ENCODE measurements at regions not wholly inside any gene's neighbourhood (a gene's known extent, or its start where the extent isn't known, plus 50 kb on each side); places are given as distances from the start of the nearest gene placed in this dataset.

DNA sequence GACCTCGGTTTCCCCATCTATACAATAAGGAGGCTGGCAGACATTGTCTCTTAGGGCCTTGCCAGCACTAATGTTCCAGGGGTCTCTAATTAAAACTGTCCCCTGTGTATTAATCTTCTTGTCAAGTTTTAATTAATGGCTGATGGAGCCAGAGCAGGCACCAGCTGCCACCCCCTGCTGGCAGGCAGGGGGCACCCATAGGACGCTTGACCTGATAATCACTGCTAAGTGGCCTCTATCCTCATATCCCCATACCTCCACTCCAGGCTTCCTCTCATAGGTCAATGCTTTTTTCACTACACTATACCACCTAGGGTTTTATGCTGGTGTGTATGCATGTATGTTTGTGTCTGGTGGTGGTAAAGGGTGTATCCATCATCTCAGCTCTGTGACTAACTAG lies 89.4 kb downstream of the EFNB1 start:
- Histone ChIP-seq H3K27me3 (replicated peaks; ENCODE audit: control insufficient read depth, insufficient read depth, low read length, poor library complexity, severe bottlenecking) (no peaks in the 10 kb centered on the region), H3K4me1 (ENCODE audit: control insufficient read depth, insufficient read depth, low read length, poor library complexity, severe bottlenecking) (no peaks in the 10 kb centered on the region), H3K4me3 (ENCODE audit: insufficient read depth, low read depth, low read length, poor library complexity, severe bottlenecking) (no peak overlapping the region), H3K9me3 (ENCODE audit: control insufficient read depth, low read length) (no peaks in the 10 kb centered on the region), H3K36me3 (ENCODE audit: control insufficient read depth, insufficient read depth, low read length) (no peaks in the 10 kb centered on the region), H3K27ac (ENCODE audit: insufficient read depth, low read length, poor library complexity, severe bottlenecking) (no peak overlapping the region)
- DNase-seq = no peak

DNA sequence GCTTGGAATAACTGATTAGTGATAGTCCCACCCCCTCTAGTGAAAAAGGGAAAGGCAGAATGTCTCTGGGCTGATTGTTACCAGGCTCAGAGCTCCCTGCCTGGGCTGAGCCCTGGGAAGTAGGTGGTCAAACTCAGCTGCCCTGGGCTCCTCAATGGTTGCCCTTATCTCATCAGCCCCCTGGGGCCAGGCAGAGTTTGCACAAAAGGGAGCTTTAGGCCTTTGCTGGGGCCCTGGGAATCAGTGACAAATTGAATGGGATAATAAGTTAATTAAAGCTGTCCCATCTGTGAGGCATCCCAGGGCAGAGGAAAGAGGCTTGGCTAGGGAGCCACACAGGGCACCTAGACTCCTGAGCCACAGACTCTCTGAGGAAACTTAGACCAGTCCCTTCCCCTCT lies 89.0 kb downstream of the EFNB1 start:
- H3K36me3 ChIP-seq (ENCODE audit: control insufficient read depth, insufficient read depth, low read length) = no peaks in the 10 kb centered on the region
- H3K27me3 ChIP-seq (replicated peaks; ENCODE audit: control insufficient read depth, insufficient read depth, low read length, poor library complexity, severe bottlenecking) = no peaks in the 10 kb centered on the region
- DNase-seq = no peak
- no peak overlapping the region for H3K27ac ChIP-seq (ENCODE audit: insufficient read depth, low read length, poor library complexity, severe bottlenecking)
- no peak overlapping the region for H3K4me3 ChIP-seq (ENCODE audit: insufficient read depth, low read depth, low read length, poor library complexity, severe bottlenecking)
- H3K9me3 ChIP-seq (ENCODE audit: control insufficient read depth, low read length) = no peaks in the 10 kb centered on the region
- H3K4me1 ChIP-seq (ENCODE audit: control insufficient read depth, insufficient read depth, low read length, poor library complexity, severe bottlenecking) = no peaks in the 10 kb centered on the region

DNA sequence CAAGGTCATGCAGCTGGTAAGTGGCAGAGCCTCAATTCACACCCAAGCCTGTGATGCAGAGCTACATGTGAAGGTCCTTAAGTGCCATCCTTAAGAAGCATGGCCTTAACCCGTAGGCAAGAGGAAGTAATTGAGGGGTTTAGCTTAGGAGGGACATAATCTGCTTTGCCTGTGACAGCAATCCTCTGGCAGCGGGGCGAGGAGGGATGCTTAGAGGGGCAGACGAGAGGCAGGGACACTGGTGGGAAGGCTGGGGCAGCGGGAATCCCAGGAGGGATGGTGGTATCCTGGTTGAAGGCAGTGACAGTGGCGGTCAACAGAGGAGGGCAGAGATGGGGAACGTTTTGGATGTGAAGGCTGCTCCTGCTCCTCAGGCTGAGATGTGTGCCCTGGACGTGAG lies 88.1 kb downstream of the EFNB1 start:
- Histone ChIP-seq H3K4me1 (ENCODE audit: control insufficient read depth, insufficient read depth, low read length, poor library complexity, severe bottlenecking) (no peaks in the 10 kb centered on the region), H3K27ac (ENCODE audit: insufficient read depth, low read length, poor library complexity, severe bottlenecking) (no peak overlapping the region), H3K9me3 (ENCODE audit: control insufficient read depth, low read length) (no peaks in the 10 kb centered on the region), H3K36me3 (ENCODE audit: control insufficient read depth, insufficient read depth, low read length) (no peaks in the 10 kb centered on the region), H3K27me3 (replicated peaks; ENCODE audit: control insufficient read depth, insufficient read depth, low read length, poor library complexity, severe bottlenecking) (no peaks in the 10 kb centered on the region), H3K4me3 (ENCODE audit: insufficient read depth, low read depth, low read length, poor library complexity, severe bottlenecking) (no peak overlapping the region)
- no peak for DNase-seq

DNA sequence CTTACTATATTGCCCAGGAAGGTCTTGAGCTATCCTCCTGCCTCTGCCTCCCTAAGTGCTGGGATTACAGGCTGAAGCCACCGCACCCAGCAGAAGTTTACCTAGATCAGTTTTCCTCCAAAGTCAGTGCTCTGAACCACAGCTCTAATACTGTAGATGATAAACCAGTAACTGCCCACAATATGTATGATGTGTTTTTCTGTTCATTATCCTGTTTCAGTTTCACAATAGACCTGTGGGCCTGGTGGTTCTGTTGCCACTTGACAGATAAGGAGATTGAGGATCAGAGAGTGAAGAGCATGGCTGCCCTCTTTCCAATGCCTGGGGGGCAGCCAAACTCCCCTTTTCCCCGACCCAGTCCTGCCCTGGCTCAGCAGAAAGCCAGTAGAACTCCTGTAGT lies 87.0 kb downstream of the EFNB1 start:
- DNase-seq = no peak
- Histone ChIP-seq H3K27me3 (replicated peaks; ENCODE audit: control insufficient read depth, insufficient read depth, low read length, poor library complexity, severe bottlenecking) (no peaks in the 10 kb centered on the region), H3K4me3 (ENCODE audit: insufficient read depth, low read depth, low read length, poor library complexity, severe bottlenecking) (no peak overlapping the region), H3K36me3 (ENCODE audit: control insufficient read depth, insufficient read depth, low read length) (no peaks in the 10 kb centered on the region), H3K4me1 (ENCODE audit: control insufficient read depth, insufficient read depth, low read length, poor library complexity, severe bottlenecking) (no peaks in the 10 kb centered on the region), H3K9me3 (ENCODE audit: control insufficient read depth, low read length) (no peaks in the 10 kb centered on the region), H3K27ac (ENCODE audit: insufficient read depth, low read length, poor library complexity, severe bottlenecking) (no peak overlapping the region)

DNA sequence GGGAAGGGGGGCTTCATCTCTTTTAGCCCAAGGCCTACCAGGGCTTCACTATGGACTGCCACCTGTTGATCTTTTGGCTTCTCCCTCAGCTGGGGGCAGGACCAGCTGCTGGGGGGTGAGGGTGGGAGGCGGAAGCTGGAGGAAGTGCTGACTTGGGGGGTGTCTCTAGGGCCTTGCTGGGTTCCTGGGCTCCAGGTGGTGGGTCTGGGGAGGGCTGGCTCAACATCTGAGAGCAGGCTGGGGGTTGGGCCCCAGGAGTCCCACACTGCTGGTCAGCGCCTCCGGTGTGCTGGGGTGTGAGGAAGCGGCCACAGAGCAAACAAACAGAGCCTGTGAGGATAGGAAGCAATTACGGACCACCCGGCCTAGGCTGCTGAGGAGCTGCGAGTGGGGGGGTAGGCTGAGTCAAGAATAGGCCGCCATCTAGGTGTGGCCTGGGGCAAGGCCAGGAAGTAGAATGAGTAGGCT lies 85.7 kb downstream of the EFNB1 start:
- DNase-seq = no peak
- no peak overlapping the region for H3K4me3 ChIP-seq (ENCODE audit: insufficient read depth, low read depth, low read length, poor library complexity, severe bottlenecking)
- no peaks in the 10 kb centered on the region for H3K27me3 ChIP-seq (replicated peaks; ENCODE audit: control insufficient read depth, insufficient read depth, low read length, poor library complexity, severe bottlenecking)
- no peaks in the 10 kb centered on the region for H3K9me3 ChIP-seq (ENCODE audit: control insufficient read depth, low read length)
- no peak overlapping the region for H3K27ac ChIP-seq (ENCODE audit: insufficient read depth, low read length, poor library complexity, severe bottlenecking)
- no peaks in the 10 kb centered on the region for H3K4me1 ChIP-seq (ENCODE audit: control insufficient read depth, insufficient read depth, low read length, poor library complexity, severe bottlenecking)
- no peaks in the 10 kb centered on the region for H3K36me3 ChIP-seq (ENCODE audit: control insufficient read depth, insufficient read depth, low read length)

DNA sequence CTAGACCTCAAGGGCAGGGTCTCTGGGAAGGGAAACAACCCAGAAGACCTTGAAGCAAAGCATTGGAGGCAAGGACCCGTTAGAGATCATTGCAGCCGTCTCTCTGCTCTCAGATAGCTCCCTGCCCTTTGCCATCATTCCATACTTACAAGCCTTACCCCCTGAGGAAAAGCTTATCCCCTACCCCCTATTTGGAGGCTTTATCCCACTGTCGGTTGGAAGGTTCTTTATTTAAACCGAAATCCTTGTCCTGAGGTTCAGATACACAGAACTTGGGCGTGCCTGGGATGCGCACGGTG lies 84.4 kb downstream of the EFNB1 start:
- no peak overlapping the region for H3K27ac ChIP-seq (ENCODE audit: insufficient read depth, low read length, poor library complexity, severe bottlenecking)
- no peaks in the 10 kb centered on the region for H3K36me3 ChIP-seq (ENCODE audit: control insufficient read depth, insufficient read depth, low read length)
- no peaks in the 10 kb centered on the region for H3K9me3 ChIP-seq (ENCODE audit: control insufficient read depth, low read length)
- H3K27me3 ChIP-seq (replicated peaks; ENCODE audit: control insufficient read depth, insufficient read depth, low read length, poor library complexity, severe bottlenecking) = no peaks in the 10 kb centered on the region
- no peak for DNase-seq
- H3K4me1 ChIP-seq (ENCODE audit: control insufficient read depth, insufficient read depth, low read length, poor library complexity, severe bottlenecking) = no peaks in the 10 kb centered on the region
- no peak overlapping the region for H3K4me3 ChIP-seq (ENCODE audit: insufficient read depth, low read depth, low read length, poor library complexity, severe bottlenecking)

DNA sequence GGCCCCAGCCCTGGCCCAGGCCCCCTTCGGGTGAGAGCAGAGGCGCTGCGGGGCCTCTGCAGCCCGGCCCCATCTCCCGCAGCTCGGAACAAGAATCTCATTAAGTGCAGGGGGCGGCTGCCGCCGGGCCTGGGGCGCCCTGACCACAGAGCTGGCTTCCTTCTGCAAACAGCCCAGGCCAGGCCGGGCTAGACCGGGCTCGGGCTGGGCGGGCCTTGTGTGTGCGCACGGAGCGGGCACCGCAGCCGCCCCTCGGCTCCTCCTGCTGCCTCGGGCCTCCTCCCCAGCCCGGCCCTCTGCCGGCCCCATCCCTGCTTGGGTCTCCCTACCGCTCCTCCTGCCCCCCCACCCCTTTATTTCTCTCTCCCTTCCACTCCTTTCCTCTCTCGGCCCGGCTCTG lies 83.3 kb downstream of the EFNB1 start:
- Histone ChIP-seq H3K9me3 (ENCODE audit: control insufficient read depth, low read length) (no peaks in the 10 kb centered on the region), H3K4me1 (ENCODE audit: control insufficient read depth, insufficient read depth, low read length, poor library complexity, severe bottlenecking) (no peaks in the 10 kb centered on the region), H3K4me3 (ENCODE audit: insufficient read depth, low read depth, low read length, poor library complexity, severe bottlenecking) (no peak overlapping the region), H3K36me3 (ENCODE audit: control insufficient read depth, insufficient read depth, low read length) (no peaks in the 10 kb centered on the region), H3K27me3 (replicated peaks; ENCODE audit: control insufficient read depth, insufficient read depth, low read length, poor library complexity, severe bottlenecking) (no peaks in the 10 kb centered on the region), H3K27ac (ENCODE audit: insufficient read depth, low read length, poor library complexity, severe bottlenecking) (no peak overlapping the region)
- DNase-seq = no peak

DNA sequence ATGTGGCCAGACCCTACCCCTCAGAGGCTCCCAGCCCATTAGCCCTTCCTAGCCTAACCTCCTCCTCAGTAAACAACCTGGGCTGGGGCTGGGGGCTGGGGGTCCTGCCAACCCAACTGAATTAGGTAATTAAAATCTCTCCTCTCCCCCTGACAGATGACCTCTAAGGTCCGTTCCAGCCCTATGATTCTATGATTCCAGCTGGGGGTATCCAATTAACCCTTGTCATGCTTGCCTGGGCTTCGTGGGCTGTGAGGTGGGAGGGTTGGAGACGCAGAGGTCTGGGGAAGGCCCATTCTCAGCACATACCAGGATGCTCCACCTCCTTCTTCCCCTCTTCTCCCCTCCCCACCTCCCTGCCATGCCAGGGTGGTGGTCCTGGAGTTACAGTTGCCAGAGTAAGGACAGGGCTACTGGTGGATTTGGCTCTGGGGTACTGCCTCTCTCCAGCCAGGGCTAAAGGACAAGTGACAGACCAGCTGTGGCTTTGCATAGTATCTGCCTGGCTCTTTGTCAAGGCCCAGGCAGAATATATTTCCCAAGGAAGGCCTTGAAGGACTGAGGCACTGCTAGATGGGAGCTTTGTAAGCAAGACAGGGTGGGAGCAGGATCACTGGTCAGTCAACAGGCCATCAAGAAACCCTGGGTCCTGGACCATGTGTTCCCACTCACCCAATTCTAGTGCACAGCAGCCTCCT lies 82.1 kb downstream of the EFNB1 start:
- no peaks in the 10 kb centered on the region for H3K4me1 ChIP-seq (ENCODE audit: control insufficient read depth, insufficient read depth, low read length, poor library complexity, severe bottlenecking)
- H3K27me3 ChIP-seq (replicated peaks; ENCODE audit: control insufficient read depth, insufficient read depth, low read length, poor library complexity, severe bottlenecking) = no peaks in the 10 kb centered on the region
- no peak overlapping the region for H3K4me3 ChIP-seq (ENCODE audit: insufficient read depth, low read depth, low read length, poor library complexity, severe bottlenecking)
- H3K9me3 ChIP-seq (ENCODE audit: control insufficient read depth, low read length) = no peaks in the 10 kb centered on the region
- no peak overlapping the region for H3K27ac ChIP-seq (ENCODE audit: insufficient read depth, low read length, poor library complexity, severe bottlenecking)
- no peak for DNase-seq
- H3K36me3 ChIP-seq (ENCODE audit: control insufficient read depth, insufficient read depth, low read length) = no peaks in the 10 kb centered on the region

DNA sequence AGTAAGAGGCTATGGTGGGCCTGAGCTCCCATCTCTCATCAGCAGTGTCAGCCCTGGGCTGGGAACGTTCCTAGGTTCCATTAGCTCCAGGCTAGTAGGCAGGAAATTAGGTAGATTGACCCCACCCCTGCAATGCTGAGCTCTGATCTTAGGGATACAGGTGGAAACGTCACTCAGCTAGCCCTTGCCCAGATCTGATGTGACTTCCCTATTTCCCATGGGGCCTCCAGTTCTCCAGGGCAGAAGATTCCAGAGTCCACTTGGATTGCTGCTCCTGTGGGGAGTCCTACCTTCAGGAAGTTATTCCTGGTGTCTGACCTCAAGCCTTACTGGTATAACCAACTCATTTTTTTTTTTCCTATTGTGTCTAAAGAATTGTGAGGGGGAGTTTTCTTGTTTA lies 81.1 kb downstream of the EFNB1 start:
- H3K27me3 ChIP-seq (replicated peaks; ENCODE audit: control insufficient read depth, insufficient read depth, low read length, poor library complexity, severe bottlenecking) = no peaks in the 10 kb centered on the region
- no peak for DNase-seq
- H3K4me3 ChIP-seq (ENCODE audit: insufficient read depth, low read depth, low read length, poor library complexity, severe bottlenecking) = no peak overlapping the region
- no peaks in the 10 kb centered on the region for H3K9me3 ChIP-seq (ENCODE audit: control insufficient read depth, low read length)
- H3K36me3 ChIP-seq (ENCODE audit: control insufficient read depth, insufficient read depth, low read length) = no peaks in the 10 kb centered on the region
- no peak overlapping the region for H3K27ac ChIP-seq (ENCODE audit: insufficient read depth, low read length, poor library complexity, severe bottlenecking)
- no peaks in the 10 kb centered on the region for H3K4me1 ChIP-seq (ENCODE audit: control insufficient read depth, insufficient read depth, low read length, poor library complexity, severe bottlenecking)

DNA sequence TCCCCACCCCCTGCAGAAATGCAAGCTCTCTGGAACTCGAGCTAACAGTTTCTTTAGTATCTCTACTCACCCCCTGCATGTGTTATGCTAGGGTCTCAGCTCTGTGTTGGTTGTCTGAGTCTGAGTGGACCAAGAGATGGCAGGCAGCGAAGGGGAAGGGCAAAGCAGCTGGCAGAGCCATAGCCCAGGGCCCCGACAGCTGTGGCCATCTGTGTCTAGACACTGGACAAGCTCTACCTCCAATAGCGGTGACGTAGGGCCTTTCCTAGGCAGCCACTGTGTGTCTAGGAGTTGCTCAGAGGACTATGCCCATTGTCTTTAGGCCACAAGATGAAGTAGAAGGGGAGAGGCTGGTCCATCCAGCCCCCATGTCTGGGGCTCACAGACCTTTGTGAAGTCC lies 79.2 kb downstream of the EFNB1 start:
- Histone ChIP-seq H3K9me3 (ENCODE audit: control insufficient read depth, low read length) (no peaks in the 10 kb centered on the region), H3K4me1 (ENCODE audit: control insufficient read depth, insufficient read depth, low read length, poor library complexity, severe bottlenecking) (no peaks in the 10 kb centered on the region), H3K4me3 (ENCODE audit: insufficient read depth, low read depth, low read length, poor library complexity, severe bottlenecking) (no peak overlapping the region), H3K27me3 (replicated peaks; ENCODE audit: control insufficient read depth, insufficient read depth, low read length, poor library complexity, severe bottlenecking) (no peaks in the 10 kb centered on the region), H3K27ac (ENCODE audit: insufficient read depth, low read length, poor library complexity, severe bottlenecking) (no peak overlapping the region), H3K36me3 (ENCODE audit: control insufficient read depth, insufficient read depth, low read length) (no peaks in the 10 kb centered on the region)
- DNase-seq = no peak
